IMR-90 (cell line): ENCODE measurements at regions not wholly inside any gene's neighbourhood (a gene's known extent, or its start where the extent isn't known, plus 50 kb on each side); places are given as distances from the start of the nearest gene placed in this dataset.
"Not testable (repeated sequence)": the region's sequence is repeated elsewhere in the genome, so short reads cannot be mapped to it uniquely, and the experiment has no call there.

Experiments used
- ATAC-seq: fragments of 200-7000 bp; cut with Tn5 transposase; 2 replicates; pipeline ENCODE4 v1.9.1; 2020; ENCODE audit warnings: low read depth, mild to moderate bottlenecking, moderate library complexity
- BruUV-seq: library from RNA; stranded (reverse); fragments of 400-500 nt; replicated peaks from 2 replicates; lab custom pipeline; 2021; lab: Mats Ljungman, UMichigan
- CTCF ChIA-PET: fragments of 300-600 bp; formaldehyde crosslinking; extraction: SDS; loops from one replicate; lab custom pipeline; 2021; ENCODE audit warnings: antibody characterized with exemption; lab: Yijun Ruan, JAX
- POLR2A ChIA-PET: fragments of 300-600 bp; sonication (Branson Sonifier 250); formaldehyde crosslinking; loops from one replicate; lab custom pipeline; 2022; ENCODE audit warnings: antibody characterized with exemption; ENCODE audit not compliant: unreplicated experiment; lab: Charles Lee
- DNase-seq: peaks from one replicate; pipeline ENCODE4 v3.0.0; 2013
- H2AFZ ChIP-seq: replicated peaks from 2 replicates; pipeline ENCODE3; 2013; ENCODE audit warnings: low read length, mild to moderate bottlenecking; ENCODE audit not compliant: poor library complexity
- H2AK5ac ChIP-seq: 2 replicates; pipeline ENCODE4 v1.6.1; 2013; ENCODE audit warnings: low read depth, low read length, inconsistent platforms
- H2AK9ac ChIP-seq: replicated peaks from 2 replicates; pipeline ENCODE3; 2013; ENCODE audit warnings: mild to moderate bottlenecking, low read depth, low read length, moderate library complexity; ENCODE audit not compliant: poor library complexity
- H2BK120ac ChIP-seq: 2 replicates; pipeline ENCODE4 v1.6.1; 2013; ENCODE audit warnings: low read depth, low read length, inconsistent platforms
- H2BK15ac ChIP-seq: 3 replicates; pipeline ENCODE4 v1.6.1; 2013; ENCODE audit warnings: low read depth, low read length, inconsistent platforms
- H2BK20ac ChIP-seq: 2 replicates; pipeline ENCODE4 v1.6.1; 2013; ENCODE audit warnings: low read depth, mild to moderate bottlenecking, inconsistent platforms, low read length, moderate library complexity
- H2BK5ac ChIP-seq: 2 replicates; pipeline ENCODE4 v1.6.1; 2013; ENCODE audit warnings: mild to moderate bottlenecking, low read depth, low read length, inconsistent platforms; ENCODE audit not compliant: poor library complexity, severe bottlenecking
- H3K14ac ChIP-seq: replicated peaks from 2 replicates; pipeline ENCODE4 v1.6.1; 2013; ENCODE audit warnings: low read depth, low read length, inconsistent platforms
- H3K18ac ChIP-seq: 2 replicates; pipeline ENCODE4 v1.6.1; 2013; ENCODE audit warnings: low read depth, low read length, control low read depth
- H3K23ac ChIP-seq: 2 replicates; pipeline ENCODE4 v1.6.1; 2013; ENCODE audit warnings: low read depth, low read length, inconsistent platforms
- H3K27ac ChIP-seq: 2 replicates; pipeline ENCODE4 v1.5.1; 2013; ENCODE audit warnings: mild to moderate bottlenecking, control low read depth, low read length; ENCODE audit not compliant: insufficient read depth
- H3K27me3 ChIP-seq: 2 replicates; pipeline ENCODE4 v1.6.1; 2013; ENCODE audit warnings: low read length; ENCODE audit not compliant: control insufficient read depth, insufficient read depth
- H3K36me3 ChIP-seq: 2 replicates; pipeline ENCODE4 v1.6.1; 2013; ENCODE audit warnings: low read length, mixed read lengths; ENCODE audit not compliant: control insufficient read depth, insufficient read depth
- H3K4ac ChIP-seq: 2 replicates; pipeline ENCODE4 v1.6.1; 2013; ENCODE audit warnings: low read depth, low read length, inconsistent platforms
- H3K4me1 ChIP-seq: 2 replicates; pipeline ENCODE4 v1.6.1; 2013; ENCODE audit warnings: low read length, mixed read lengths; ENCODE audit not compliant: control insufficient read depth, insufficient read depth
- H3K4me2 ChIP-seq: 2 replicates; pipeline ENCODE4 v1.6.1; 2013; ENCODE audit warnings: low read depth, mild to moderate bottlenecking, control low read depth, low read length, moderate library complexity
- H3K4me3 ChIP-seq: 2 replicates; pipeline ENCODE4 v1.5.1; 2013; ENCODE audit warnings: low read depth, mild to moderate bottlenecking, control low read depth, low read length, moderate library complexity; ENCODE audit not compliant: insufficient read depth
- H3K56ac ChIP-seq: 2 replicates; pipeline ENCODE4 v1.6.1; 2013; ENCODE audit warnings: low read length, inconsistent platforms; ENCODE audit not compliant: insufficient read depth; ENCODE audit errors: extremely low read depth
- H3K79me1 ChIP-seq, 2 experiments: 2 replicates each; pipeline ENCODE4 v1.6.1; 2013; ENCODE audit warnings: low read length in 2 of 2, inconsistent platforms in 1 of 2, low read depth in 1 of 2
- H3K9ac ChIP-seq: 2 replicates; pipeline ENCODE4 v1.6.1; 2013; ENCODE audit warnings: low read depth, low read length, control low read depth
- H3K9me1 ChIP-seq: 2 replicates; pipeline ENCODE4 v1.6.1; 2013; ENCODE audit warnings: low read length, inconsistent platforms; ENCODE audit not compliant: insufficient read depth
- H3K9me3 ChIP-seq: 2 replicates; pipeline ENCODE4 v1.6.1; 2013; ENCODE audit warnings: low read length; ENCODE audit not compliant: control insufficient read depth, insufficient read depth
- H4K20me1 ChIP-seq: 2 replicates; pipeline ENCODE4 v1.6.1; 2013; ENCODE audit warnings: low read length, inconsistent platforms; ENCODE audit not compliant: insufficient read depth
- H4K5ac ChIP-seq: 2 replicates; pipeline ENCODE4 v1.6.1; 2013; ENCODE audit warnings: mild to moderate bottlenecking, low read depth, low read length, control low read depth
- H4K8ac ChIP-seq, 2 experiments: 2 replicates each; pipeline ENCODE4 v1.6.1; 2013; ENCODE audit warnings: low read depth in 2 of 2, low read length in 2 of 2, control low read depth in 1 of 2, inconsistent platforms in 1 of 2
- H4K91ac ChIP-seq: 2 replicates; pipeline ENCODE4 v1.6.1; 2013; ENCODE audit warnings: low read depth, low read length, inconsistent platforms; ENCODE audit not compliant: insufficient read depth
- WGBS, 2 experiments: methylation state at CpG; one replicate each; pipeline versions ENCODE4 v1.1.5 to v1.1.7; 2013; ENCODE audit warnings: missing lambda C conversion rate in 2 of 2; ENCODE audit not compliant: insufficient read length in 1 of 2; ENCODE audit errors: extremely low coverage in 2 of 2; 5-methylcytosine and 5-hydroxymethylcytosine counted together
- dilution Hi-C: fragments of 300-500 bp; cut with HindIII; formaldehyde crosslinking; loops from one replicate; pipeline ENCODE4 v1.14.3; 2018; ENCODE audit warnings: low sequenced_read_pairs; ENCODE audit not compliant: unreplicated experiment
- in situ Hi-C: fragments of 300-500 bp; cut with MboI; formaldehyde crosslinking; loops from 3 replicates; pipeline ENCODE4 v1.14.3; 2019; ENCODE audit warnings: low sequenced_read_pairs, inconsistent platforms, mixed read lengths
- intact Hi-C: fragments of 100-400 bp; cut with micrococcal nuclease; formaldehyde crosslinking; loops from 2 replicates; pipeline ENCODE4 v1.10.0; 2022

DNA sequence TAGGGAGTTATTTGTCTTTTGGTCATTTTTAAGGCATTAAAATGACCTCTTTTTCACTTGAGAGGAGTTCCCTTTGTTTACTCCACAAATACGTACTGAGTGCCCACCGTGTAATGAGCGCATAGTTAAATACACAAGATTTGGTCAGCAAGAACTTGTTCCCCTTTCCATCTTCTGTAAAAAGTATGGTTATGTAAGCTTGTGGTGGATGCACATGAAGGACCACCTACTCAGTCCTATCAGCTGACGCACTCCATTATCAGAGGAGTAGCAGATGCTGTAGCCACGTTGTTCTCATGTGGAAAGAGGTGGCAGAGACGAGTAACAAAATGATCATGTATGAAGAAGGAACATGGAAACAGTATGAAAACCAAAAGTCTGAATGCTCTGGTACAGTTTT is 78.0 kb upstream of the GARIN1A start:
- H2AFZ ChIP-seq, H4K8ac ChIP-seq, H3K4me3 ChIP-seq, H3K23ac ChIP-seq, H3K9me3 ChIP-seq, H3K27ac ChIP-seq, H3K4me2 ChIP-seq, H3K9me1 ChIP-seq, H3K9ac ChIP-seq, H2BK5ac ChIP-seq, H3K4ac ChIP-seq, CTCF ChIA-PET, H3K18ac ChIP-seq, H2BK15ac ChIP-seq, DNase-seq, H2BK120ac ChIP-seq, H2BK20ac ChIP-seq, H3K14ac ChIP-seq, H3K27me3 ChIP-seq, POLR2A ChIA-PET, H4K91ac ChIP-seq, intact Hi-C loops, H2AK5ac ChIP-seq, H3K56ac ChIP-seq, dilution Hi-C loops, in situ Hi-C loops, H2AK9ac ChIP-seq, ATAC-seq, H4K5ac ChIP-seq, H3K4me1 ChIP-seq: not testable (repeated sequence)
- peaks cover 15 to 42% of the 10 kb centered on the region in 2 experiments for H3K79me1 ChIP-seq
- TSS peak; percentile 4 for BruUV-seq
- no CpG with 5 or more reads among the region's 6 CpGs for WGBS, 2 experiments
- H4K20me1 ChIP-seq: peaks cover 14% of the 10 kb centered on the region; the same call in 1 of the 2 replicates
- H3K36me3 ChIP-seq: peaks cover 17% of the 10 kb centered on the region

DNA sequence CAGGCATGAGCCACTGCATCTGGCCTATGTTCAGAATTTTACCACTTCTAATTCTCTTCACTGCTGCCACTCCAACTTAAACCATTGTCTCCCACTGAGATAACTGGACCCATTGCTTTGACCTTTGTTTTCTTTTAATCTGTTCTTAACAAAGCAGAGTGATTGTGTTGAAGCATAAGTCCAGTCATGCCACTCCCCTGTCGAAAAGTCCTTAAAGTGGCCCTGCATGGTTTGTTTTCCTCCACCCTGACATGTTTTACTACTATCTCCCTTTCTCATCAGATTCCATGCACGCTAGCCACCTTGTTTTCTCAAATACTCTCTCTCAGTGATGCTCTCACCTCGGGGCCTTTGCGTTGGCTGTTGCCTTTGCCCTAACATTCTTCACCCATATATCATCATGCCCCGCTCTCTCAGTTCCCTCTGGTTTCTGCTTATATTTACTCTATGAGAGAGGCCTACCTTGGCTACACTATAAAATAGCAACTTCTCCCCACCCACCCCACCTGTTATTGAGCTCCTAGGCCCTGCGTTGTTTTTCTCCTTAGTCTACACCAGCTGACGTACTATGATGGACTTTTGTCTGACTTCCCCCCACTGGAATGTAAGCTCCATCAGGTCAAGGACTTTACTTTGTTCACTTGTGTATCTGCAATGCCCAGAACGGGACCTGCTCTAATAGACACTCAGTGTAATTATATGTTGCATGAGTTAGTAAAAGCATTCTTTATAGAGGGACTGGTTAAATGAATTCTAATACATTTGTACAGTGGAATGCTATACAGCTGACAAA is 75.6 kb upstream of the GARIN1A start:
- in situ Hi-C loops, DNase-seq, H3K9me3 ChIP-seq, H2AK5ac ChIP-seq, dilution Hi-C loops, H3K9ac ChIP-seq, H3K9me1 ChIP-seq, BruUV-seq, H4K91ac ChIP-seq, H3K4ac ChIP-seq, H4K8ac ChIP-seq, H2BK20ac ChIP-seq, H3K4me2 ChIP-seq, H3K18ac ChIP-seq, H3K4me3 ChIP-seq, H3K23ac ChIP-seq, H2BK5ac ChIP-seq, POLR2A ChIA-PET, H2AK9ac ChIP-seq, H3K56ac ChIP-seq, H3K27ac ChIP-seq, H3K14ac ChIP-seq, H3K4me1 ChIP-seq, H2BK120ac ChIP-seq, CTCF ChIA-PET, H4K5ac ChIP-seq, H2AFZ ChIP-seq, H3K27me3 ChIP-seq, H2BK15ac ChIP-seq, ATAC-seq, intact Hi-C loops: not testable (repeated sequence)
- peaks cover 15% of the 10 kb centered on the region; the same call in 1 of the 2 replicates for H4K20me1 ChIP-seq
- H3K79me1 ChIP-seq: peaks cover 11 to 48% of the 10 kb centered on the region in 2 experiments
- H3K36me3 ChIP-seq: peaks cover 16% of the 10 kb centered on the region
- WGBS, 2 experiments: no CpG with 5 or more reads among the region's 8 CpGs
